ENCODE measurements at regions not wholly inside any gene's neighbourhood (a gene's known extent, or its start where the extent isn't known, plus 50 kb on each side); places are given as distances from the start of the nearest gene placed in this dataset.

GRCh38 chr20:16220826-16221225, 352.4 kb downstream of the KIF16B start:
- Histone ChIP-seq H3K79me2 (ENCODE audit: insufficient read depth, low read length) (no peaks in the 10 kb centered on the region), H3K27me3 (ENCODE audit: insufficient read depth, low read length, poor library complexity) (no peaks in the 10 kb centered on the region), H3K4me3 (ENCODE audit: low read depth in 1 of 2, low read length in 2 of 2) (no peak overlapping the region), H3K4me2 (ENCODE audit: insufficient read depth, low read length) (no peak overlapping the region), H3K36me3 (ENCODE audit: insufficient read depth, low read length) (no peaks in the 10 kb centered on the region), H2AFZ (ENCODE audit: low read depth, low read length) (no peak overlapping the region), H3K4me1 (ENCODE audit: insufficient read depth, low read length) (no peaks in the 10 kb centered on the region), H3K9me3 (ENCODE audit: insufficient read depth, low read length, severe bottlenecking) (no peaks in the 10 kb centered on the region), H3K9ac (ENCODE audit: low read depth, low read length) (no peak overlapping the region), H3K27ac (ENCODE audit: low read length) (no peak overlapping the region), H4K20me1 (ENCODE audit: insufficient read depth, low read length) (no peaks in the 10 kb centered on the region)
- no peak for ATAC-seq (ENCODE audit: insufficient read depth, low read depth)
- DNase-seq: no peak
- no peak for TF ChIP-seq CTCF (IDR thresholded peaks at IDR 0.05; ENCODE audit: borderline replicate concordance, extremely low read depth, low read length, poor library complexity, severe bottlenecking)

- H4K20me1 ChIP-seq (ENCODE audit: insufficient read depth, low read length): no peaks in the 10 kb centered on the region
- no peaks in the 10 kb centered on the region for H3K9me3 ChIP-seq (ENCODE audit: insufficient read depth, low read length, severe bottlenecking)
- no peak overlapping the region for H3K4me2 ChIP-seq (ENCODE audit: insufficient read depth, low read length)
- H3K4me3 ChIP-seq (ENCODE audit: low read depth in 1 of 2, low read length in 2 of 2): no peak overlapping the region
- H3K9ac ChIP-seq (ENCODE audit: low read depth, low read length): no peak overlapping the region
- DNase-seq (no peak), ATAC-seq (ENCODE audit: insufficient read depth, low read depth) (no peak)
- H3K79me2 ChIP-seq (ENCODE audit: insufficient read depth, low read length): no peaks in the 10 kb centered on the region
- H3K36me3 ChIP-seq (ENCODE audit: insufficient read depth, low read length): no peaks in the 10 kb centered on the region
- H3K27ac ChIP-seq (ENCODE audit: low read length): no peak overlapping the region
- no peaks in the 10 kb centered on the region for H3K4me1 ChIP-seq (ENCODE audit: insufficient read depth, low read length)
- no peak overlapping the region for H2AFZ ChIP-seq (ENCODE audit: low read depth, low read length)
- TF ChIP-seq CTCF (IDR thresholded peaks at IDR 0.05; ENCODE audit: borderline replicate concordance, extremely low read depth, low read length, poor library complexity, severe bottlenecking): no peak
- TF ChIP-seq EZH2 (IDR thresholded peaks at IDR 0.05; ENCODE audit: borderline replicate concordance, low read depth, low read length, severe bottlenecking): no peak
- no peaks in the 10 kb centered on the region for H3K27me3 ChIP-seq (ENCODE audit: insufficient read depth, low read length, poor library complexity)
These were observed 354.1 kb downstream of the KIF16B start for GRCh38 chr20:16219182-16219581.

GRCh38 chr20:16216914-16217230, 356.4 kb downstream of the KIF16B start:
- ATAC-seq (ENCODE audit: insufficient read depth, low read depth): no peak
- no peaks in the 10 kb centered on the region for H3K27me3 ChIP-seq (ENCODE audit: insufficient read depth, low read length, poor library complexity)
- DNase-seq: no peak
- H3K9ac ChIP-seq (ENCODE audit: low read depth, low read length): no peak overlapping the region
- H4K20me1 ChIP-seq (ENCODE audit: insufficient read depth, low read length): no peaks in the 10 kb centered on the region
- H3K36me3 ChIP-seq (ENCODE audit: insufficient read depth, low read length): no peaks in the 10 kb centered on the region
- no peak overlapping the region for H3K27ac ChIP-seq (ENCODE audit: low read length)
- TF ChIP-seq EZH2 (IDR thresholded peaks at IDR 0.05; ENCODE audit: borderline replicate concordance, low read depth, low read length, severe bottlenecking) (no peak), CTCF (IDR thresholded peaks at IDR 0.05; ENCODE audit: borderline replicate concordance, extremely low read depth, low read length, poor library complexity, severe bottlenecking) (no peak)
- no peak overlapping the region for H3K4me3 ChIP-seq (ENCODE audit: low read depth in 1 of 2, low read length in 2 of 2)
- H3K4me2 ChIP-seq (ENCODE audit: insufficient read depth, low read length): no peak overlapping the region
- no peaks in the 10 kb centered on the region for H3K79me2 ChIP-seq (ENCODE audit: insufficient read depth, low read length)
- H3K9me3 ChIP-seq (ENCODE audit: insufficient read depth, low read length, severe bottlenecking): no peaks in the 10 kb centered on the region
- H2AFZ ChIP-seq (ENCODE audit: low read depth, low read length): no peak overlapping the region
- no peaks in the 10 kb centered on the region for H3K4me1 ChIP-seq (ENCODE audit: insufficient read depth, low read length)

GRCh38 chr20:16216227-16216913, 356.9 kb downstream of the KIF16B start:
- no peak overlapping the region for H2AFZ ChIP-seq (ENCODE audit: low read depth, low read length)
- H3K79me2 ChIP-seq (ENCODE audit: insufficient read depth, low read length): no peaks in the 10 kb centered on the region
- no peaks in the 10 kb centered on the region for H3K27me3 ChIP-seq (ENCODE audit: insufficient read depth, low read length, poor library complexity)
- DNase-seq (no peak), ATAC-seq (ENCODE audit: insufficient read depth, low read depth) (no peak)
- H3K27ac ChIP-seq (ENCODE audit: low read length): no peak overlapping the region
- no peak overlapping the region for H3K9ac ChIP-seq (ENCODE audit: low read depth, low read length)
- no peak overlapping the region for H3K4me2 ChIP-seq (ENCODE audit: insufficient read depth, low read length)
- TF ChIP-seq EZH2 (IDR thresholded peaks at IDR 0.05; ENCODE audit: borderline replicate concordance, low read depth, low read length, severe bottlenecking): no peak
- no peak for TF ChIP-seq CTCF (IDR thresholded peaks at IDR 0.05; ENCODE audit: borderline replicate concordance, extremely low read depth, low read length, poor library complexity, severe bottlenecking)
- no peak overlapping the region for H3K4me3 ChIP-seq (ENCODE audit: low read depth in 1 of 2, low read length in 2 of 2)
- H3K9me3 ChIP-seq (ENCODE audit: insufficient read depth, low read length, severe bottlenecking): no peaks in the 10 kb centered on the region
- H3K4me1 ChIP-seq (ENCODE audit: insufficient read depth, low read length): no peaks in the 10 kb centered on the region
- H3K36me3 ChIP-seq (ENCODE audit: insufficient read depth, low read length): no peaks in the 10 kb centered on the region
- no peaks in the 10 kb centered on the region for H4K20me1 ChIP-seq (ENCODE audit: insufficient read depth, low read length)
